A673 (cell line): ENCODE measurements at regions not wholly inside any gene's neighbourhood (a gene's known extent, or its start where the extent isn't known, plus 50 kb on each side); places are given as distances from the start of the nearest gene placed in this dataset.

Experiments used
- BruUV-seq: library from RNA; stranded (reverse); fragments of 400-500 nt; replicated peaks from 2 replicates; lab custom pipeline; 2021; lab: Mats Ljungman, UMichigan
- CTCF ChIA-PET: fragments of 300-600 bp; sonication (Branson Sonifier 250); formaldehyde crosslinking; loops from one replicate; lab custom pipeline; 2022; ENCODE audit warnings: antibody characterized with exemption; lab: Charles Lee
- POLR2A ChIA-PET: fragments of 300-600 bp; sonication (Branson Sonifier 250); formaldehyde crosslinking; loops from one replicate; lab custom pipeline; 2022; ENCODE audit warnings: antibody characterized with exemption; ENCODE audit not compliant: low non-redundant PET; lab: Charles Lee
- DNase-seq: peaks from one replicate; pipeline ENCODE4 v3.0.0-alpha.2; 2015; ENCODE audit warnings: low spot score
- H3K27ac ChIP-seq: fragments of 200-600 bp; sonication (generic); 2 replicates; pipeline ENCODE4 v1.5.1; 2016; ENCODE audit warnings: mixed run types, low read depth, mild to moderate bottlenecking, mixed read lengths, antibody characterized with exemption, low read length; ENCODE audit not compliant: poor library complexity, severe bottlenecking
- H3K27me3 ChIP-seq: fragments of 200-600 bp; sonication (generic); replicated peaks from 2 replicates; pipeline ENCODE4 v1.6.1; 2017; ENCODE audit warnings: mixed run types, low read depth, mild to moderate bottlenecking, mixed read lengths, antibody characterized with exemption, low read length; ENCODE audit not compliant: insufficient read depth, poor library complexity
- H3K36me3 ChIP-seq: fragments of 200-600 bp; sonication (generic); 2 replicates; pipeline ENCODE4 v1.6.1; 2016; ENCODE audit warnings: mixed run types, mild to moderate bottlenecking, mixed read lengths, antibody characterized with exemption, low read length; ENCODE audit not compliant: insufficient read depth, poor library complexity, severe bottlenecking
- H3K4me1 ChIP-seq: fragments of 200-600 bp; sonication (generic); 2 replicates; pipeline ENCODE4 v1.6.1; 2017; ENCODE audit warnings: mixed run types, mild to moderate bottlenecking, mixed read lengths, antibody characterized with exemption, low read length; ENCODE audit not compliant: insufficient read depth, poor library complexity, severe bottlenecking
- H3K4me3 ChIP-seq: fragments of 200-600 bp; sonication (generic); 2 replicates; pipeline ENCODE4 v1.5.1; 2016; ENCODE audit warnings: low read depth, mixed run types, mild to moderate bottlenecking, mixed read lengths, low read length; ENCODE audit not compliant: poor library complexity, severe bottlenecking
- H3K9me3 ChIP-seq: fragments of 200-600 bp; sonication (generic); 2 replicates; pipeline ENCODE4 v1.6.1; 2016; ENCODE audit warnings: mixed run types, low read depth, mild to moderate bottlenecking, mixed read lengths, antibody characterized with exemption, low read length; ENCODE audit not compliant: poor library complexity, severe bottlenecking
- EZH2 ChIP-seq: fragments of 200-600 bp; sonication (generic); IDR thresholded peaks from 2 replicates; pipeline ENCODE4 v1.6.1; 2017; ENCODE audit warnings: borderline replicate concordance, low read depth, mild to moderate bottlenecking, mixed read lengths, antibody characterized with exemption, low read length; ENCODE audit not compliant: poor library complexity, severe bottlenecking
- intact Hi-C: fragments of 100-400 bp; cut with micrococcal nuclease; formaldehyde crosslinking; loops from one replicate; pipeline ENCODE4 v1.10.0; 2022; ENCODE audit not compliant: unreplicated experiment
- TF ChIP-seq, protein P1 (sequence below): fragments of 300-800, 200-600 bp; sonication (generic); conservative IDR thresholded peaks from 2 replicates; pipeline ENCODE4 v1.5.1; 2017; ENCODE audit warnings: low read depth, mild to moderate bottlenecking, antibody characterized with exemption, low read length, moderate library complexity, mixed read lengths

DNA sequence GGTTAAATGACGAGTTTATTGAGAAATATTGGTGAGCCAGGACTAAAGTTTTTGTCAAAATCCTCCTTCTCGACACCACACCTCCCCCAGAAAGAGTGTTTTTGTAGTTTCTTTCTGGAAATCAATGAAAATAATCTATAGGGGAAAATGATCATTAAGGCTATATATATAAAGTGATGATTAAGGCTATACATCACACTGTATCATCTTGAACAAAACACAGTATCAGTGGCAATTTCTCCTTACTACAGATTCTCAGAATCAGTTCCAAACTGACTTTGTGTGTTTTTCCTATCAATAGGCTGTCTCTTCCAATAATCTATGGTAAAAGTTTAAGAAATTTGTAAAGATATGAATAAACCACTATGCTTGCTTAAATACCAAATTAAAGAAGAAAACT, 81.7 kb downstream of the IFNG-AS1 start:
- Histone ChIP-seq H3K27ac (no peak overlapping the region), H3K9me3 (peaks cover 5% of the 10 kb centered on the region), H3K4me3 (no peak overlapping the region), H3K36me3 (no peaks in the 10 kb centered on the region), H3K27me3 (peaks cover 4% of the 10 kb centered on the region), H3K4me1 (no peaks in the 10 kb centered on the region)
- POLR2A ChIA-PET: no interaction called here
- CTCF ChIA-PET: no interaction called here
- intact Hi-C loops: no loop called here
- BruUV-seq: no TSS peak
- TF ChIP-seq EZH2: no peak
- TF ChIP-seq, protein P1, sequence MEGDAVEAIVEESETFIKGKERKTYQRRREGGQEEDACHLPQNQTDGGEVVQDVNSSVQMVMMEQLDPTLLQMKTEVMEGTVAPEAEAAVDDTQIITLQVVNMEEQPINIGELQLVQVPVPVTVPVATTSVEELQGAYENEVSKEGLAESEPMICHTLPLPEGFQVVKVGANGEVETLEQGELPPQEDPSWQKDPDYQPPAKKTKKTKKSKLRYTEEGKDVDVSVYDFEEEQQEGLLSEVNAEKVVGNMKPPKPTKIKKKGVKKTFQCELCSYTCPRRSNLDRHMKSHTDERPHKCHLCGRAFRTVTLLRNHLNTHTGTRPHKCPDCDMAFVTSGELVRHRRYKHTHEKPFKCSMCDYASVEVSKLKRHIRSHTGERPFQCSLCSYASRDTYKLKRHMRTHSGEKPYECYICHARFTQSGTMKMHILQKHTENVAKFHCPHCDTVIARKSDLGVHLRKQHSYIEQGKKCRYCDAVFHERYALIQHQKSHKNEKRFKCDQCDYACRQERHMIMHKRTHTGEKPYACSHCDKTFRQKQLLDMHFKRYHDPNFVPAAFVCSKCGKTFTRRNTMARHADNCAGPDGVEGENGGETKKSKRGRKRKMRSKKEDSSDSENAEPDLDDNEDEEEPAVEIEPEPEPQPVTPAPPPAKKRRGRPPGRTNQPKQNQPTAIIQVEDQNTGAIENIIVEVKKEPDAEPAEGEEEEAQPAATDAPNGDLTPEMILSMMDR: no peak
- DNase-seq: no peak
